Panc1 (cell line): ENCODE measurements at regions not wholly inside any gene's neighbourhood (a gene's known extent, or its start where the extent isn't known, plus 50 kb on each side); places are given as distances from the start of the nearest gene placed in this dataset.

Source experiments
- ATAC-seq: fragments of 200-7000 bp; cut with Tn5 transposase; 2 replicates; pipeline ENCODE4 v1.9.1; 2020; ENCODE audit warnings: mild to moderate bottlenecking, moderate library complexity
- BruUV-seq: library from RNA; stranded (reverse); fragments of 400-500 nt; replicated peaks from 2 replicates; lab custom pipeline; 2021; lab: Mats Ljungman, UMichigan
- CTCF ChIA-PET: fragments of 300-600 bp; sonication (Branson Sonifier 250); formaldehyde crosslinking; loops from one replicate; lab custom pipeline; 2022; ENCODE audit warnings: antibody characterized with exemption; lab: Charles Lee
- POLR2A ChIA-PET: fragments of 300-600 bp; sonication (Branson Sonifier 250); formaldehyde crosslinking; loops from one replicate; lab custom pipeline; 2022; ENCODE audit warnings: antibody characterized with exemption; lab: Charles Lee
- DNase-seq: peaks from one replicate; pipeline ENCODE4 v3.0.0-alpha.2; 2010; ENCODE audit warnings: low read depth, low spot score
- H3K27ac ChIP-seq: 2 replicates; pipeline ENCODE4 v1.5.1; 2011; ENCODE audit warnings: mild to moderate bottlenecking, low read length, inconsistent platforms
- H3K27me3 ChIP-seq: fragments of 200-500 bp; sonication (Bioruptor generic); 2 replicates; pipeline ENCODE4 v1.6.0; 2014; ENCODE audit warnings: low read length, inconsistent platforms; ENCODE audit not compliant: control insufficient read depth, insufficient read depth
- H3K36me3 ChIP-seq: fragments of 200-500 bp; sonication (Bioruptor generic); 2 replicates; pipeline ENCODE4 v1.5.1; 2014; ENCODE audit warnings: inconsistent platforms, mild to moderate bottlenecking, low read length, moderate library complexity; ENCODE audit not compliant: control insufficient read depth, insufficient read depth
- H3K4me1 ChIP-seq: 2 replicates; pipeline ENCODE4 v1.5.1; 2011; ENCODE audit warnings: inconsistent platforms, mild to moderate bottlenecking, low read length, moderate library complexity; ENCODE audit not compliant: control insufficient read depth, insufficient read depth
- H3K4me3 ChIP-seq, 2 experiments: 2 replicates each; pipeline ENCODE4 v1.5.1; 2011 to 2012; ENCODE audit warnings: low read depth in 2 of 2, low read length in 2 of 2, mild to moderate bottlenecking in 2 of 2, inconsistent platforms in 1 of 2, moderate library complexity in 1 of 2
- H3K9me3 ChIP-seq: fragments of 200-500 bp; sonication (Bioruptor generic); 2 replicates; pipeline ENCODE4 v1.5.1; 2014; ENCODE audit warnings: low read depth, mild to moderate bottlenecking, inconsistent platforms, low read length, moderate library complexity; ENCODE audit not compliant: control insufficient read depth, insufficient read depth
- CTCF ChIP-seq: fragments of 450-650 bp; IDR thresholded peaks from 2 replicates; pipeline ENCODE4 v1.5.1; 2017; ENCODE audit warnings: mild to moderate bottlenecking
- POLR2AphosphoS5 ChIP-seq: IDR thresholded peaks from 2 replicates; pipeline ENCODE4 v1.6.1; 2012; ENCODE audit warnings: mild to moderate bottlenecking, low read depth, low read length, moderate library complexity
- SIN3A ChIP-seq: IDR thresholded peaks from 2 replicates; pipeline ENCODE4 v1.6.1; 2012; ENCODE audit warnings: low read depth, mild to moderate bottlenecking, low read length, moderate library complexity, borderline replicate concordance; ENCODE audit not compliant: insufficient read depth
- TCF7L2 ChIP-seq: IDR thresholded peaks from 2 replicates; pipeline ENCODE4 v1.6.1; 2011; ENCODE audit warnings: mild to moderate bottlenecking, low read depth, low read length, inconsistent platforms
- in situ Hi-C: cut with HindIII; loops from 2 replicates; pipeline ENCODE4 v1.10.0; 2016; ENCODE audit warnings: low sequenced_read_pairs, low pct_unique_long_range_greater_than_20kb
- intact Hi-C: fragments of 100-400 bp; cut with micrococcal nuclease; formaldehyde crosslinking; loops from one replicate; pipeline ENCODE4 v1.10.0; 2022; ENCODE audit not compliant: unreplicated experiment
- TF ChIP-seq, protein P1 (sequence below), 2 experiments: IDR thresholded peaks; 2 replicates each; pipeline ENCODE4 v1.6.1; 2011 to 2012; ENCODE audit warnings: low read depth in 2 of 2, control low read depth in 1 of 2, low read length in 1 of 2, mild to moderate bottlenecking in 1 of 2, moderate library complexity in 1 of 2; ENCODE audit not compliant: insufficient read depth in 1 of 2

DNA sequence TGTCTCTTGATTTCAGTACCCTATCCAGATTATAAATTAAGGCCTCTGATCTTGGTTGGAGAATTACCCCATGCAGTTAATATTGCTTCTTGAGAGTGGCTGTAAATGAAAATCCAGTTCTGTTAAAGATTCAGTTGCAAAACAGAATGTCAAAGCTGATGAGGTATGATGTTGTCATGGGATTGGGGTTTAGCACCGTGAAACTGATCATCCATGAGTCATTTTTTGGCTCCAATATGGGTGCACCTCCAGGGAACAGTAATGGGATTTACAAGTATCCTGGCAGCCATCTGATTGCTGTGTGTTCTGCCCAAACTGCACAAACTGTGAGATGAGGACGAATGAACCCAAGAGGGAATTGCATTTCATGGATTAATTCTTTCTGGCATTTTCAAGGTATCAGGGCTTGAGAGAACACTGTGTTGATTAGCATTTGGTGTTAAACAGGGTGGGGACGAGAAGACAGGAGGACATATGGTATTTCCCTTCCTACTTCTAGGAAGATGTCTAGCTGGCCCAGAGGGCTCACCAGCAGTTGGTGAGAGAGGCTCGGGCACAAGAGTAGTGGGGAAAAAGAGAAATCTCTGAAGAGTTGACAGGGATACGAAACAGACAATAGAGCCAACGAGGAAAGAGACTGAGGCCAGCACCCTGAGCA lies 214.7 kb downstream of the GAS1 start:
- intact Hi-C loops, result no loop called here
- no peak for DNase-seq

DNA sequence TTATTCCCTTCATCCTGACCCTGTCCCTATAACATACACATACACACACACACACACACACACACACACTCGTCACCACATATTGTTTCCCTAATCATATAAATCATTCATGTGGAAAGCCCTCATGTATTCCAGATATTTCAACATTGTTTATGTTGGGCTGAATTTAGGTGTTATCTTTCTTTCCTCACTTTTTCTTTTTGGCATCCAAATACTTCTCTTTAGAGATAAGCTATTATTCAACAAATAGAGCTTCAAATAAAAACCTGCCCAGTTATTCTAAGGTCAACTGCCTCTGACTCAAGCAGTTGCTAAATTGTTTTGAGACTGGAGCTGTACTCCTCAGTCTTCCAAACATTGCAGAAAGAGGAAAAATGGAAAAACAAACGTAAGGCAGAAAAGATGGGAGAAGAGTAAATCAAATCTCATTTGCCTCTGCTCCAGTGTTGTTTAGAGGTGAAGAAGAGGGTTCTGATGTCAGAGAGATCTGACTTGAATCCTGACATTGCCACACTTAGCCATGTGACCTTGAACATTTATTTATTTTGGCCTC lies 215.7 kb downstream of the GAS1 start:
- in situ Hi-C loops (no loop called here), intact Hi-C loops (no loop called here)
- Histone ChIP-seq H3K27me3 (no peaks in the 10 kb centered on the region), H3K36me3 (no peaks in the 10 kb centered on the region), H3K4me3 (no peak overlapping the region), H3K9me3 (no peaks in the 10 kb centered on the region), H3K4me1 (no peaks in the 10 kb centered on the region), H3K27ac (no peak overlapping the region)
- no peak for ATAC-seq
- ChIA-PET POLR2A (no interaction called here), CTCF (no interaction called here)
- TF ChIP-seq POLR2AphosphoS5, result no peak
- no peak for DNase-seq
- BruUV-seq, result no TSS peak

More for the DNA sequence above, 214.7 kb downstream of the GAS1 start:
- no peak overlapping the region for H3K27ac ChIP-seq
- H3K36me3 ChIP-seq, result no peaks in the 10 kb centered on the region
- no peak for ATAC-seq
- TF ChIP-seq TCF7L2, result no peak
- TF ChIP-seq, protein P1, sequence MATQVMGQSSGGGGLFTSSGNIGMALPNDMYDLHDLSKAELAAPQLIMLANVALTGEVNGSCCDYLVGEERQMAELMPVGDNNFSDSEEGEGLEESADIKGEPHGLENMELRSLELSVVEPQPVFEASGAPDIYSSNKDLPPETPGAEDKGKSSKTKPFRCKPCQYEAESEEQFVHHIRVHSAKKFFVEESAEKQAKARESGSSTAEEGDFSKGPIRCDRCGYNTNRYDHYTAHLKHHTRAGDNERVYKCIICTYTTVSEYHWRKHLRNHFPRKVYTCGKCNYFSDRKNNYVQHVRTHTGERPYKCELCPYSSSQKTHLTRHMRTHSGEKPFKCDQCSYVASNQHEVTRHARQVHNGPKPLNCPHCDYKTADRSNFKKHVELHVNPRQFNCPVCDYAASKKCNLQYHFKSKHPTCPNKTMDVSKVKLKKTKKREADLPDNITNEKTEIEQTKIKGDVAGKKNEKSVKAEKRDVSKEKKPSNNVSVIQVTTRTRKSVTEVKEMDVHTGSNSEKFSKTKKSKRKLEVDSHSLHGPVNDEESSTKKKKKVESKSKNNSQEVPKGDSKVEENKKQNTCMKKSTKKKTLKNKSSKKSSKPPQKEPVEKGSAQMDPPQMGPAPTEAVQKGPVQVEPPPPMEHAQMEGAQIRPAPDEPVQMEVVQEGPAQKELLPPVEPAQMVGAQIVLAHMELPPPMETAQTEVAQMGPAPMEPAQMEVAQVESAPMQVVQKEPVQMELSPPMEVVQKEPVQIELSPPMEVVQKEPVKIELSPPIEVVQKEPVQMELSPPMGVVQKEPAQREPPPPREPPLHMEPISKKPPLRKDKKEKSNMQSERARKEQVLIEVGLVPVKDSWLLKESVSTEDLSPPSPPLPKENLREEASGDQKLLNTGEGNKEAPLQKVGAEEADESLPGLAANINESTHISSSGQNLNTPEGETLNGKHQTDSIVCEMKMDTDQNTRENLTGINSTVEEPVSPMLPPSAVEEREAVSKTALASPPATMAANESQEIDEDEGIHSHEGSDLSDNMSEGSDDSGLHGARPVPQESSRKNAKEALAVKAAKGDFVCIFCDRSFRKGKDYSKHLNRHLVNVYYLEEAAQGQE (IDR thresholded peaks at IDR 0.05; ENCODE audit: insufficient read depth in 1 of 2, low read depth in 2 of 2, low read length in 1 of 2), result no peak
- no peak for TF ChIP-seq CTCF
- TF ChIP-seq POLR2AphosphoS5, result no peak
- TF ChIP-seq SIN3A, result no peak
- H3K4me1 ChIP-seq, result no peaks in the 10 kb centered on the region
- no peaks in the 10 kb centered on the region for H3K9me3 ChIP-seq
- POLR2A ChIA-PET, result no interaction called here
- in situ Hi-C loops, result no loop called here
- CTCF ChIA-PET, result no interaction called here
- no TSS peak for BruUV-seq
- H3K27me3 ChIP-seq, result no peaks in the 10 kb centered on the region
- H3K4me3 ChIP-seq, result no peak overlapping the region

DNA sequence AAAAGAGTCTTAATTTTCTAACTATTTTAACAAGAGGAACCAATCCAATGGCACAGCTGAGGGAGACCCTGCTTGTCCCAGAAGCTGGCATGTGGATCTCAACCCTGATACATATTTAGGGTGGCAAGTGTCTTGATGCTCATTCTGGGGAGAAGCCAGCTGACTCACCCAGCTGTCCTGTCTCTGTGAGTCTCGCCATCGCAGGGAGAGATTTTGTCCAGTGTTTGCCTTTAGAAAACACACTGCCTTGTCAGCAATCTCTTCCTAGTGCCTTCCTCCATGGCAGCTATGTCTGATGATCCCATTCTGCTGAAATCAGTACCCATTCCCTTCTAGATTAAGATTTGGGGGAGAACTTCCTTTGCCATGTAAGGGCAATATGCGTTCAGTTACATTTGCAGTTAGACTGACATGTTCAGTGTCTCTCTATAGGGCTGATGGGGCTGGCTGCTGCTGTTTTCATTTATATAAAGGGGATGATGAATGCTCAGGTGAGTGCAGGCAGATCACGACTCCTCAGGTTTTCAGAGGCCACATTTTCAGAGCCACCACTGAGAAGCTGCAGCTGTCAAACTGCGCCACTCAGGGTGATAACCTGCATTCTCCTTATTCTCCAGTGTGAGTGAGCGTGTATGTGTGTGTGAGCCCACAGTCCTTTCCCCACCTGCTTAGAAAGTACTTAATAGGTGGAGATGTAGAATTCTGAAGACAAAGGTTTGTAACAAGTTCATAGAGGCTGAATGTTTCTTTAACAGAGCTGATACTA lies 217.0 kb downstream of the GAS1 start:
- BruUV-seq, result no TSS peak
- intact Hi-C loops (no loop called here), in situ Hi-C loops (no loop called here)
- ATAC-seq (no peak), DNase-seq (no peak)
- Histone ChIP-seq H3K9me3 (no peaks in the 10 kb centered on the region), H3K27ac (no peak overlapping the region), H3K4me3 (no peak overlapping the region), H3K36me3 (no peaks in the 10 kb centered on the region), H3K4me1 (no peaks in the 10 kb centered on the region), H3K27me3 (no peaks in the 10 kb centered on the region)
- TF ChIP-seq CTCF, result no peak
- TF ChIP-seq TCF7L2, result no peak
- TF ChIP-seq, protein P1 (IDR thresholded peaks at IDR 0.05; ENCODE audit: insufficient read depth in 1 of 2, low read depth in 2 of 2, low read length in 1 of 2), result no peak
- no peak for TF ChIP-seq POLR2AphosphoS5
- no peak for TF ChIP-seq SIN3A
- CTCF ChIA-PET, result no interaction called here
- POLR2A ChIA-PET, result no interaction called here
